ENCODE measurements at regions not wholly inside any gene's neighbourhood (a gene's known extent, or its start where the extent isn't known, plus 50 kb on each side); places are given as distances from the start of the nearest gene placed in this dataset.

DNA sequence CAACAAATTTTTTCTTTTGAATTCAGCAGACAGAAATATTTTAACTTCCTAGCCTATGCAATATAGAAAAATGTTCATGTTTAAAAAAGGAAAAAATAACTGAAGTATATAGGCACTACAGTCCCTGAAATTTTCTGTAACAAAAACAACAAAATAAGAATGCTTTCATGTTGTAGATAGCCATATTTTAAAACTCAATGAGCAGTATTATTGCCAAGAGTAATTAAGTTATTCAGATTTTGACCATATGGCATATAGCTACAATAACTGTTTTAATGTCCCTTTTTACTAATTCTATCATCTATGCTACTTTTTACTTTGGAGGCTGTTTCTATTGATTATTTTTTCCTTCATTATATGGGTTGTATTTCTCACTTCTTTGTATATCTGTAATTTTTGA, 283.3 kb upstream of the RIMS1 start (continued):
- TF ChIP-seq, protein P1, sequence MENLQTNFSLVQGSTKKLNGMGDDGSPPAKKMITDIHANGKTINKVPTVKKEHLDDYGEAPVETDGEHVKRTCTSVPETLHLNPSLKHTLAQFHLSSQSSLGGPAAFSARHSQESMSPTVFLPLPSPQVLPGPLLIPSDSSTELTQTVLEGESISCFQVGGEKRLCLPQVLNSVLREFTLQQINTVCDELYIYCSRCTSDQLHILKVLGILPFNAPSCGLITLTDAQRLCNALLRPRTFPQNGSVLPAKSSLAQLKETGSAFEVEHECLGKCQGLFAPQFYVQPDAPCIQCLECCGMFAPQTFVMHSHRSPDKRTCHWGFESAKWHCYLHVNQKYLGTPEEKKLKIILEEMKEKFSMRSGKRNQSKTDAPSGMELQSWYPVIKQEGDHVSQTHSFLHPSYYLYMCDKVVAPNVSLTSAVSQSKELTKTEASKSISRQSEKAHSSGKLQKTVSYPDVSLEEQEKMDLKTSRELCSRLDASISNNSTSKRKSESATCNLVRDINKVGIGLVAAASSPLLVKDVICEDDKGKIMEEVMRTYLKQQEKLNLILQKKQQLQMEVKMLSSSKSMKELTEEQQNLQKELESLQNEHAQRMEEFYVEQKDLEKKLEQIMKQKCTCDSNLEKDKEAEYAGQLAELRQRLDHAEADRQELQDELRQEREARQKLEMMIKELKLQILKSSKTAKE (IDR thresholded peaks at IDR 0.05; ENCODE audit: low read depth, poor library complexity, severe bottlenecking): no peak
- TF ChIP-seq GATAD2B (conservative IDR thresholded peaks at IDR 0.05; ENCODE audit: low read depth): no peak
- TF ChIP-seq NBN (IDR thresholded peaks at IDR 0.05): no peak

DNA sequence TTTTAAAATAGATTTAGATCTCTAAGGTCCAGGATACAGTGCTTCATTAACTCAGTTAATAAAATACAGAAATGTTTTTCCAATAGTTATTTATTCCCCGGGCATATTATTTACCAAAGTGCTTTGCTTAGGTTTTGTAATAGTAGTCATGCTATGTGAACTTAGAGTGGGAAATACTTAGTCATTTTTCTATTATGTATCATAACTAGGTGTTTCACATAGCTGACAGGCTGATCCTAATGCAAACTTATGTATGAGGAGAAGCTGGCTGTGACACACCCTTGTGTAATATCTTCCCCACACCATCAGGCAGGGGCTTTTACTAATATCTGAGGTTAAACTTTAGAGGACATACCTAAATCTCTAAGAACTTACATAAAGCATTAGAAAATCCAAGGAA, 277.7 kb upstream of the RIMS1 start:
- FAIRE-seq (no peak), ATAC-seq (no peak), DNase-seq (ENCODE audit: low read depth, low spot score) (no peak)
- Histone ChIP-seq H3K27ac (ENCODE audit: control insufficient read depth, insufficient read depth) (no peak overlapping the region), H3K27me3 (replicated peaks in 1 of 2; ENCODE audit: control insufficient read depth in 2 of 2, insufficient read depth in 2 of 2, low read length in 1 of 2) (no peaks in the 10 kb centered on the region), H3K79me2 (ENCODE audit: control insufficient read depth, insufficient read depth, low read length) (no peaks in the 10 kb centered on the region), H3K9ac (ENCODE audit: control insufficient read depth, insufficient read depth, low read length) (no peak overlapping the region), H3K36me3 (ENCODE audit: control insufficient read depth in 2 of 2, insufficient read depth in 2 of 2, low read length in 1 of 2) (no peaks in the 10 kb centered on the region), H2AFZ (ENCODE audit: control insufficient read depth, low read depth, low read length) (no peak overlapping the region), H3K4me2 (ENCODE audit: control insufficient read depth, insufficient read depth) (no peak overlapping the region), H4K20me1 (ENCODE audit: control insufficient read depth, insufficient read depth) (no peaks in the 10 kb centered on the region), H3K9me3 (replicated peaks; ENCODE audit: control insufficient read depth, insufficient read depth, low read length) (no peaks in the 10 kb centered on the region), H3K4me3 (no peak overlapping the region), H3K4me1 (ENCODE audit: control insufficient read depth, insufficient read depth, low read length) (no peaks in the 10 kb centered on the region)
- intact Hi-C loops (cut with micrococcal nuclease; ENCODE audit: unreplicated experiment): no loop called here
- TF ChIP-seq POLR2A (IDR thresholded peaks at IDR 0.05; ENCODE audit: low read depth, low read length) (no peak), EZH2 (IDR thresholded peaks at IDR 0.05; ENCODE audit: borderline replicate concordance, control insufficient read depth, low read depth, low read length) (no peak), NFIC (IDR thresholded peaks at IDR 0.05; ENCODE audit: low read depth, low read length) (no peak), ESRRA (IDR thresholded peaks at IDR 0.05; ENCODE audit: low read length) (no peak), LARP7 (IDR thresholded peaks at IDR 0.05) (no peak), MXI1 (IDR thresholded peaks at IDR 0.05; ENCODE audit: low read depth, low read length) (no peak), PML (IDR thresholded peaks at IDR 0.05; ENCODE audit: low read length) (no peak)
- TF ChIP-seq, protein P2, sequence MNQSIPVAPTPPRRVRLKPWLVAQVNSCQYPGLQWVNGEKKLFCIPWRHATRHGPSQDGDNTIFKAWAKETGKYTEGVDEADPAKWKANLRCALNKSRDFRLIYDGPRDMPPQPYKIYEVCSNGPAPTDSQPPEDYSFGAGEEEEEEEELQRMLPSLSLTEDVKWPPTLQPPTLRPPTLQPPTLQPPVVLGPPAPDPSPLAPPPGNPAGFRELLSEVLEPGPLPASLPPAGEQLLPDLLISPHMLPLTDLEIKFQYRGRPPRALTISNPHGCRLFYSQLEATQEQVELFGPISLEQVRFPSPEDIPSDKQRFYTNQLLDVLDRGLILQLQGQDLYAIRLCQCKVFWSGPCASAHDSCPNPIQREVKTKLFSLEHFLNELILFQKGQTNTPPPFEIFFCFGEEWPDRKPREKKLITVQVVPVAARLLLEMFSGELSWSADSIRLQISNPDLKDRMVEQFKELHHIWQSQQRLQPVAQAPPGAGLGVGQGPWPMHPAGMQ (IDR thresholded peaks at IDR 0.05; ENCODE audit: borderline replicate concordance): no peak
- in situ Hi-C loops (cut with MboI): no loop called here
- CTCF ChIA-PET: no interaction called here
- POLR2A ChIA-PET: no interaction called here
- 74% methylated on average over 1 of the region's 1 CpG for WGBS (ENCODE audit: insufficient coverage, insufficient replicate concordance, low lambda C conversion rate, missing lambda C conversion rate)
- BruUV-seq (replicated peaks): no TSS peak
- SMC1A ChIA-PET (ENCODE audit: uncharacterized antibody, unreplicated experiment): no interaction called here
- RAD21 ChIA-PET (ENCODE audit: unreplicated experiment): interaction anchor here (0.7 kb wide), 1 partner anchor 914 kb away, joined by 3 read pairs; no protein-coding TSS in a partner anchor
